ENCODE measurements at regions not wholly inside any gene's neighbourhood (a gene's known extent, or its start where the extent isn't known, plus 50 kb on each side); places are given as distances from the start of the nearest gene placed in this dataset.

- 97 to 98% methylated on average over 4 of the region's 4 CpGs for WGBS, 2 donors
- H3K27me3 ChIP-seq, result no peaks in the 10 kb centered on the region
- TF ChIP-seq POLR2A (IDR thresholded peaks at IDR 0.05), result no peak
- TF ChIP-seq CTCF (IDR thresholded peaks at IDR 0.05), result no peak
- no peak overlapping the region for H3K4me3 ChIP-seq (replicated peaks in 1 of 3)
- no peaks in the 10 kb centered on the region for H3K36me3 ChIP-seq
- no peaks in the 10 kb centered on the region for H3K9me3 ChIP-seq
- intact Hi-C loops (cut with DNase I), result no loop called here
- peaks cover 19 to 22% of the 10 kb centered on the region in 2 donors for H3K4me1 ChIP-seq
- no peak overlapping the region for H3K27ac ChIP-seq
- no peak for DNase-seq
These were observed 302.2 kb upstream of the ZMIZ1 start for GRCh38 chr10:78766603-78767002.

DNA sequence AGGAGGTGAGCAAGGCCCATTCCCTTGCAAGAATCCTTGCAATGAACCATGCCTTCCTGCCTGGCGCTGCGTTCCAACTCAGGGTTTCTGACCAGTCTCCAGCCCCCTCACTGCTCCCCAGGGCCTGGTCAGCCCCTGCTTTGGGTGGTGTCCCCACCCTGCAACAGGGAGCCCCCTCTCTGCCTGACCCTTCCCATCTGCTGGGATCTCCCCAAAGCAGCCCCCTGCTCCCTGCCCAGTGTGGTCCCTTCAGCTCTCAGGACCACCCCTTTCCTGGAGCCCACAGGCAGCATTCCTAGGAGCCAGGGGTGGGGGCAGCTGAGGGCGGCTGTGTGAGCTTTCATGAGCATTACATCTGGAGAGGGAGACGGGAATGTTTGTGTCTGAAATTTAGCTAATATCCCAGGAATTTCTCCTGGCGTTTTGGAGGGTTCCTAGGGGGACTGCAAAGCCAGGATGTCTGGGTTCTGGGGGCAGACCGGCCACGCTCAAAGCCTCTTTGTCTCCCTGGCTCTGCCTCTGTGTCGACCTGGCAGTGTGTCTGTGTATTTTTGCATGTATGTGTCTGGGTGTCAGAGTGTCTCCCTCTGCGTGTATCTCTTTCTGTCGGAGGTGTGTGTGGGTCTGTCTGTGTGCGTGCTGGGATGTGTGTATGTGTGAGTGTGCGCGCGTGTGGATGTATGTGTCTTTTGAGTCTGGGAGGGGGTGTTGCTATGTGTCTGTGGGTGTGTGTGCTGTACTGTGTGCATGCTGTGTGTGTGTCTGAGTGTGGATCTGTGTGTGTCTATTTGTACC is 300.5 kb upstream of the ZMIZ1 start:
- no peaks in the 10 kb centered on the region for H3K27me3 ChIP-seq
- H3K36me3 ChIP-seq, result no peaks in the 10 kb centered on the region
- no peak overlapping the region for H3K27ac ChIP-seq
- no peaks in the 10 kb centered on the region for H3K9me3 ChIP-seq
- 85 to 86% methylated on average over 12 to 14 of the region's 14 CpGs for WGBS, 2 donors
- intact Hi-C loops (cut with DNase I), result no loop called here
- no peak for DNase-seq
- TF ChIP-seq POLR2A (IDR thresholded peaks at IDR 0.05), result no peak
- TF ChIP-seq CTCF (IDR thresholded peaks at IDR 0.05), result no peak
- H3K4me1 ChIP-seq, result peaks cover 18 to 22% of the 10 kb centered on the region in 2 donors
- no peak overlapping the region for H3K4me3 ChIP-seq (replicated peaks in 1 of 3)

DNA sequence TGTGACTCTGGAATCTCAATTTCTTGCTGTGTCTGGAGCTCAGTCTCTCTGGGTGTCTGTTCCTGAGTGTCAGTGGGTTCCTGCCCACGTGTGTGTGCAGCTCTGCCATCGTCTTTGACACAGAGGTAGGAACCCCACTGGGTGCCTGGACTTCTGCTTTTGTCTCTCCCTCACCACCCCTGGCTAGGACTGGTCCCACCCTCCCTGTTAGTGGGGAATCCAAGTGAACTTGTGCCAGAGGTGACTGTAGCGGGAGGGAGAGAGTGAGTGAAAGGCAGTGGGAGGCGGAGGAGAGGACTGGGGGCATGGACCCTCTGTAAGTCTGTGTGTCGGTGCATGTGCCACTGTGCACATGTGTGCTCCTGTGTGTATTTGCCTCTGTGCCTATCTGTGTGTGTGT is 299.9 kb upstream of the ZMIZ1 start:
- intact Hi-C loops (cut with DNase I), result no loop called here
- WGBS, 2 donors, result 67 to 81% methylated on average over 4 to 5 of the region's 5 CpGs
- no peaks in the 10 kb centered on the region for H3K27me3 ChIP-seq
- H3K4me3 ChIP-seq (replicated peaks in 1 of 3), result no peak overlapping the region
- TF ChIP-seq POLR2A (IDR thresholded peaks at IDR 0.05), result no peak
- TF ChIP-seq CTCF (IDR thresholded peaks at IDR 0.05), result no peak
- no peaks in the 10 kb centered on the region for H3K9me3 ChIP-seq
- no peak for DNase-seq
- H3K27ac ChIP-seq, result no peak overlapping the region
- H3K36me3 ChIP-seq, result no peaks in the 10 kb centered on the region
- peaks cover 12 to 15% of the 10 kb centered on the region in 2 donors for H3K4me1 ChIP-seq

DNA sequence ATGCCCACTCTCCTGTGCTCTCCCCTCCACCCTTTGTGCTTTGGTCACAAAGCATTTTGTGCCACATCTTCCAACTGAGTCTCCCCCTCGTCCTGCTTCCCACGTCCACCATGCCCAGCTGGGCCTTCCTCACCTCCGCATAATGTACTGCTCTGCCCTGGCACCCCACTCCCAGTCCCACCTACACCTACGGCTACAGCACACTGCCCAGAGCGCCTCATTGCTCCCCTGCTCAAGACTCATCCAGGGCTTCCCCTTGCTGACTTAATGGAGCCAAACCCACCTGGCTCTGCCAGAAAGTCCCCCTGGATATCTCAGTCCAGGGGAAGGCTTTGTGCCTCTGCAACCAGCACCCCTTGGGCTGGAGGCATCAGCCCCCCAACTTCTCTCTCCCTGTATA is 299.2 kb upstream of the ZMIZ1 start:
- intact Hi-C loops (cut with DNase I), result no loop called here
- DNase-seq, result no peak
- Histone ChIP-seq H3K36me3 (no peaks in the 10 kb centered on the region), H3K4me3 (replicated peaks in 1 of 3) (no peak overlapping the region), H3K27me3 (no peaks in the 10 kb centered on the region), H3K4me1 (peaks cover 9 to 14% of the 10 kb centered on the region in 2 donors), H3K27ac (peak overlapping the region in 1 of 3 donors; percentile 43), H3K9me3 (no peaks in the 10 kb centered on the region)
- WGBS, 2 donors, result 96 to 98% methylated on average over 5 of the region's 5 CpGs
- TF ChIP-seq CTCF (IDR thresholded peaks at IDR 0.05), result no peak
- no peak for TF ChIP-seq POLR2A (IDR thresholded peaks at IDR 0.05)

Measured in thyroid gland (tissue), 4 donors.